ENCODE measurements at regions not wholly inside any gene's neighbourhood (a gene's known extent, or its start where the extent isn't known, plus 50 kb on each side); places are given as distances from the start of the nearest gene placed in this dataset.

- Histone ChIP-seq H3K9me3 (replicated peaks; ENCODE audit: control insufficient read depth, insufficient read depth, low read length) (no peaks in the 10 kb centered on the region), H3K4me2 (ENCODE audit: insufficient read depth, low read length) (no peak overlapping the region), H3K27me3 (ENCODE audit: control insufficient read depth in 2 of 2, insufficient read depth in 2 of 2, low read length in 2 of 2) (no peaks in the 10 kb centered on the region), H3K9ac (replicated peaks; ENCODE audit: extremely low read depth, insufficient read depth, low read length) (no peak overlapping the region), H4K20me1 (replicated peaks; ENCODE audit: control insufficient read depth, extremely low read depth, insufficient read depth, low read length) (no peaks in the 10 kb centered on the region), H2AFZ (ENCODE audit: low read depth, low read length) (no peak overlapping the region), H3K27ac (ENCODE audit: insufficient read depth, low read depth, low read length) (no peak overlapping the region), H3K9me1 (replicated peaks; ENCODE audit: control insufficient read depth, extremely low read depth, insufficient read depth, low read length) (no peaks in the 10 kb centered on the region), H3K4me3 (replicated peaks in 1 of 3; ENCODE audit: insufficient read depth in 1 of 3, low read depth in 1 of 3, low read length in 3 of 3) (no peak overlapping the region), H3K36me3 (ENCODE audit: control insufficient read depth in 2 of 2, extremely low read depth in 1 of 2, insufficient read depth in 2 of 2, low read length in 2 of 2) (no peaks in the 10 kb centered on the region), H3K79me2 (ENCODE audit: control insufficient read depth, insufficient read depth, low read length) (no peaks in the 10 kb centered on the region), H3K4me1 (ENCODE audit: control insufficient read depth, extremely low read depth, insufficient read depth, low read length) (no peaks in the 10 kb centered on the region)
- dilution Hi-C loops (cut with MboI; ENCODE audit: extremely low pct_ligation_motif_present, low sequenced_read_pairs) (no loop called here), intact Hi-C loops (cut with micrococcal nuclease) (no loop called here)
- CTCF ChIA-PET = no interaction called here
- no peak for TF ChIP-seq POLR2A (IDR thresholded peaks at IDR 0.05; ENCODE audit: low read depth, low read length)
- POLR2A ChIA-PET = no interaction called here
- FAIRE-seq (no peak), DNase-seq (ENCODE audit: low read depth, low spot score) (no peak)
- BruUV-seq (replicated peaks) = no TSS peak
These were observed 893.9 kb upstream of the MANEA start for GRCh38 chr6:94683409-94683808.

GRCh38 chr6:94680669-94681212 is 896.6 kb upstream of the MANEA start:
- no peak for FAIRE-seq
- no peaks in the 10 kb centered on the region for H3K9me1 ChIP-seq (replicated peaks; ENCODE audit: control insufficient read depth, extremely low read depth, insufficient read depth, low read length)
- POLR2A ChIA-PET = no interaction called here
- H3K4me1 ChIP-seq (ENCODE audit: control insufficient read depth, extremely low read depth, insufficient read depth, low read length) = no peaks in the 10 kb centered on the region
- no peak overlapping the region for H3K4me2 ChIP-seq (ENCODE audit: insufficient read depth, low read length)
- CTCF ChIA-PET = no interaction called here
- H4K20me1 ChIP-seq (replicated peaks; ENCODE audit: control insufficient read depth, extremely low read depth, insufficient read depth, low read length) = no peaks in the 10 kb centered on the region
- no peaks in the 10 kb centered on the region for H3K79me2 ChIP-seq (ENCODE audit: control insufficient read depth, insufficient read depth, low read length)
- TF ChIP-seq POLR2A (IDR thresholded peaks at IDR 0.05; ENCODE audit: low read depth, low read length) = no peak
- TF ChIP-seq GATA2 (IDR thresholded peaks at IDR 0.05; ENCODE audit: insufficient read depth, insufficient read length, low read depth, low read length) = no peak
- no peak for TF ChIP-seq CTCF (IDR thresholded peaks at IDR 0.05; ENCODE audit: extremely low read depth in 1 of 2, insufficient read depth in 1 of 2, low read depth in 1 of 2, low read length in 2 of 2)
- no peak for TF ChIP-seq FOS (IDR thresholded peaks at IDR 0.05; ENCODE audit: borderline replicate concordance, insufficient read depth, low read length)
- TF ChIP-seq JUN (IDR thresholded peaks at IDR 0.05; ENCODE audit: borderline replicate concordance, insufficient read depth, insufficient read length, low read depth) = no peak
- TF ChIP-seq MAX (IDR thresholded peaks at IDR 0.05; ENCODE audit: insufficient read depth, insufficient read length) = no peak
- TF ChIP-seq EZH2 (IDR thresholded peaks at IDR 0.05; ENCODE audit: borderline replicate concordance, low read depth, low read length, severe bottlenecking) = no peak
- TF ChIP-seq POLR2AphosphoS5 (IDR thresholded peaks at IDR 0.05; ENCODE audit: insufficient read depth, low read depth, low read length) = no peak
- TF ChIP-seq MYC (IDR thresholded peaks at IDR 0.05; ENCODE audit: low read depth, low read length) = no peak
- H3K4me3 ChIP-seq (replicated peaks in 1 of 3; ENCODE audit: insufficient read depth in 1 of 3, low read depth in 1 of 3, low read length in 3 of 3) = no peak overlapping the region
- no peak overlapping the region for H3K9ac ChIP-seq (replicated peaks; ENCODE audit: extremely low read depth, insufficient read depth, low read length)
- no peak overlapping the region for H2AFZ ChIP-seq (ENCODE audit: low read depth, low read length)
- intact Hi-C loops (cut with micrococcal nuclease) (no loop called here), dilution Hi-C loops (cut with MboI; ENCODE audit: extremely low pct_ligation_motif_present, low sequenced_read_pairs) (no loop called here)
- no peaks in the 10 kb centered on the region for H3K36me3 ChIP-seq (ENCODE audit: control insufficient read depth in 2 of 2, extremely low read depth in 1 of 2, insufficient read depth in 2 of 2, low read length in 2 of 2)
- no TSS peak for BruUV-seq (replicated peaks)
- DNase-seq (ENCODE audit: low read depth, low spot score) = no peak
- no peak overlapping the region for H3K27ac ChIP-seq (ENCODE audit: insufficient read depth, low read depth, low read length)
- no peaks in the 10 kb centered on the region for H3K9me3 ChIP-seq (replicated peaks; ENCODE audit: control insufficient read depth, insufficient read depth, low read length)
- H3K27me3 ChIP-seq (ENCODE audit: control insufficient read depth in 2 of 2, insufficient read depth in 2 of 2, low read length in 2 of 2) = no peaks in the 10 kb centered on the region
